ENCODE measurements at regions not wholly inside any gene's neighbourhood (a gene's known extent, or its start where the extent isn't known, plus 50 kb on each side); places are given as distances from the start of the nearest gene placed in this dataset.

GRCh38 chr7:32241636-32242035, 171.4 kb upstream of the PDE1C start:
- Histone ChIP-seq H3K4me1 (ENCODE audit: control insufficient read depth, insufficient read depth, low read depth, low read length) (no peaks in the 10 kb centered on the region), H4K91ac (ENCODE audit: low read length) (no peak overlapping the region), H3K36me3 (ENCODE audit: control insufficient read depth in 1 of 2, insufficient read depth in 2 of 2, low read depth in 1 of 2, low read length in 2 of 2) (no peaks in the 10 kb centered on the region), H3K4me3 (ENCODE audit: insufficient read depth in 1 of 2, low read depth in 1 of 2, low read length in 2 of 2) (no peak overlapping the region), H2BK5ac (ENCODE audit: low read depth, low read length, poor library complexity, severe bottlenecking) (no peak overlapping the region), H3K27ac (ENCODE audit: low read length, poor library complexity, severe bottlenecking) (no peak overlapping the region), H3K79me1 (replicated peaks; ENCODE audit: low read length, poor library complexity, severe bottlenecking) (no peaks in the 10 kb centered on the region), H2BK120ac (ENCODE audit: low read depth, low read length) (no peak overlapping the region), H2AFZ (ENCODE audit: low read depth, low read length) (no peak overlapping the region), H2AK5ac (ENCODE audit: low read length, severe bottlenecking) (no peak overlapping the region), H3K18ac (ENCODE audit: low read depth in 1 of 2, low read length in 2 of 2) (no peak overlapping the region), H3K4me2 (ENCODE audit: low read length, poor library complexity, severe bottlenecking) (no peak overlapping the region), H2BK15ac (ENCODE audit: low read depth, poor library complexity, severe bottlenecking) (no peak overlapping the region), H3K14ac (ENCODE audit: low read length in 2 of 2) (no peak overlapping the region), H3K23ac (ENCODE audit: low read length in 2 of 2) (no peak overlapping the region), H3K27me3 (ENCODE audit: control insufficient read depth in 1 of 2, insufficient read depth in 1 of 2, low read length in 2 of 2) (peaks cover 0 to 21% of the 10 kb centered on the region in 2 experiments), H4K8ac (ENCODE audit: low read length) (no peak overlapping the region), H3K9ac (ENCODE audit: low read length) (no peak overlapping the region), H3K9me3 (ENCODE audit: control insufficient read depth, low read length) (no peaks in the 10 kb centered on the region), H3K4ac (ENCODE audit: low read depth in 1 of 2, low read length in 2 of 2) (no peak overlapping the region), H2BK12ac (ENCODE audit: low read length in 2 of 2) (no peak overlapping the region)
- DNase-seq, result no peak
- 98% methylated on average over 1 of the region's 1 CpG for WGBS

DNA sequence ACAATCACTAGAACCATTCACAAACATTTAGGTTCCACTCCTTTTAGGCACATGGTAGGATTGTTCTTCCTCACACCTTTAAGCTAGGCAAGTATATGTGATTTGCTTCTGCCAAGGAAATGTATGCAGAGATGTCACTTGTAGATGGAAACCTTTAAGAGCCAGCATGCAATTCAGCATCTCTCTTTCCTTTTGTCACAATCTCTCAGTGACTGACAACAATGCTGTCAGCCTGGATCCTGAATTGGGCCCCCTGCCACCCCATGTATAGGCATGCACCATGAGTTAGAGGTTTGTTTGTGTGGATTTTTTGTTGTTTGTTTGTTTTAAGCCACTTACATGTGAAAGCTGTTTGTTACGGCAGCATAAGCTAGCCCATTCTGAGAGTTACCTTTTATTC, 169.6 kb upstream of the PDE1C start:
- Histone ChIP-seq H4K8ac (ENCODE audit: low read length) (no peak overlapping the region), H3K18ac (ENCODE audit: low read depth in 1 of 2, low read length in 2 of 2) (no peak overlapping the region), H3K27me3 (ENCODE audit: control insufficient read depth in 1 of 2, insufficient read depth in 1 of 2, low read length in 2 of 2) (peaks cover 0 to 16% of the 10 kb centered on the region in 2 experiments), H2AK5ac (ENCODE audit: low read length, severe bottlenecking) (no peak overlapping the region), H3K4ac (ENCODE audit: low read depth in 1 of 2, low read length in 2 of 2) (no peak overlapping the region), H4K91ac (ENCODE audit: low read length) (no peak overlapping the region), H3K14ac (ENCODE audit: low read length in 2 of 2) (no peak overlapping the region), H3K23ac (ENCODE audit: low read length in 2 of 2) (no peak overlapping the region), H2BK12ac (ENCODE audit: low read length in 2 of 2) (no peak overlapping the region), H3K36me3 (ENCODE audit: control insufficient read depth in 1 of 2, insufficient read depth in 2 of 2, low read depth in 1 of 2, low read length in 2 of 2) (no peaks in the 10 kb centered on the region), H3K9me3 (ENCODE audit: control insufficient read depth, low read length) (peaks cover 8% of the 10 kb centered on the region), H3K4me2 (ENCODE audit: low read length, poor library complexity, severe bottlenecking) (no peak overlapping the region), H3K4me1 (ENCODE audit: control insufficient read depth, insufficient read depth, low read depth, low read length) (no peaks in the 10 kb centered on the region), H3K27ac (ENCODE audit: low read length, poor library complexity, severe bottlenecking) (no peak overlapping the region), H3K79me1 (replicated peaks; ENCODE audit: low read length, poor library complexity, severe bottlenecking) (no peaks in the 10 kb centered on the region), H2BK15ac (ENCODE audit: low read depth, poor library complexity, severe bottlenecking) (no peak overlapping the region), H2BK120ac (ENCODE audit: low read depth, low read length) (no peak overlapping the region), H3K9ac (ENCODE audit: low read length) (no peak overlapping the region), H3K4me3 (ENCODE audit: insufficient read depth in 1 of 2, low read depth in 1 of 2, low read length in 2 of 2) (no peak overlapping the region), H2AFZ (ENCODE audit: low read depth, low read length) (no peak overlapping the region), H2BK5ac (ENCODE audit: low read depth, low read length, poor library complexity, severe bottlenecking) (no peak overlapping the region)
- no CpG with 5 or more reads among the region's 1 CpG for WGBS
- DNase-seq, result no peak

- WGBS, result 90% methylated on average over 2 of the region's 2 CpGs
- Histone ChIP-seq H3K79me1 (replicated peaks; ENCODE audit: low read length, poor library complexity, severe bottlenecking) (no peaks in the 10 kb centered on the region), H3K27ac (ENCODE audit: low read length, poor library complexity, severe bottlenecking) (no peak overlapping the region), H2BK12ac (ENCODE audit: low read length in 2 of 2) (no peak overlapping the region), H2AK5ac (ENCODE audit: low read length, severe bottlenecking) (no peak overlapping the region), H2AFZ (ENCODE audit: low read depth, low read length) (no peak overlapping the region), H3K36me3 (ENCODE audit: control insufficient read depth in 1 of 2, insufficient read depth in 2 of 2, low read depth in 1 of 2, low read length in 2 of 2) (no peaks in the 10 kb centered on the region), H3K4me2 (ENCODE audit: low read length, poor library complexity, severe bottlenecking) (no peak overlapping the region), H3K18ac (ENCODE audit: low read depth in 1 of 2, low read length in 2 of 2) (no peak overlapping the region), H3K9ac (ENCODE audit: low read length) (no peak overlapping the region), H2BK15ac (ENCODE audit: low read depth, poor library complexity, severe bottlenecking) (no peak overlapping the region), H3K4me1 (ENCODE audit: control insufficient read depth, insufficient read depth, low read depth, low read length) (no peaks in the 10 kb centered on the region), H3K27me3 (ENCODE audit: control insufficient read depth in 1 of 2, insufficient read depth in 1 of 2, low read length in 2 of 2) (peaks cover 0 to 15% of the 10 kb centered on the region in 2 experiments), H2BK120ac (ENCODE audit: low read depth, low read length) (no peak overlapping the region), H3K4me3 (ENCODE audit: insufficient read depth in 1 of 2, low read depth in 1 of 2, low read length in 2 of 2) (no peak overlapping the region), H3K9me3 (ENCODE audit: control insufficient read depth, low read length) (peaks cover 12% of the 10 kb centered on the region), H3K23ac (ENCODE audit: low read length in 2 of 2) (no peak overlapping the region), H3K14ac (ENCODE audit: low read length in 2 of 2) (no peak overlapping the region), H2BK5ac (ENCODE audit: low read depth, low read length, poor library complexity, severe bottlenecking) (no peak overlapping the region), H3K4ac (ENCODE audit: low read depth in 1 of 2, low read length in 2 of 2) (no peak overlapping the region), H4K8ac (ENCODE audit: low read length) (no peak overlapping the region), H4K91ac (ENCODE audit: low read length) (no peak overlapping the region)
- DNase-seq, result no peak
Observed at GRCh38 chr7:32228601-32229000, 158.4 kb upstream of the PDE1C start.

DNA sequence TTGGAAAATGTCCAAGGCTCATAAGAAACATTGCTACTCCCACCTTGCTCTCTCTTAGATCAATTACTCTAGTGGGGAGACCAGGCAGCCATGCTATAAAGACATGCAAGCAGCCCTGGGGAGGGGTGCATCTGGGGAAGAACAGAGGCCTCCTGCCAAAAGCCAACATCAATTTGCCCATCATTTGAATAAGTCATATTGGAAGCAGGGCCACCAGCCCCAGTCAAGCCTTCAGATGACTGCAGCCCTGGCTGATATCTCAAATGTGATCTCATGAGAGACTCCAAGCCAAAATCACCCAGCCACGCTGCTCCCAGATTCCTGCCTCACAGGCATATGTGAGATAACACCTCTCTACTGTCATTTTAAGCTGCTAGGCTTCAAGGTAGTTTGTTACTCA, 157.5 kb upstream of the PDE1C start:
- Histone ChIP-seq H3K9me3 (ENCODE audit: control insufficient read depth, low read length) (peaks cover 12% of the 10 kb centered on the region), H2BK15ac (ENCODE audit: low read depth, poor library complexity, severe bottlenecking) (no peak overlapping the region), H3K9ac (ENCODE audit: low read length) (no peak overlapping the region), H3K27ac (ENCODE audit: low read length, poor library complexity, severe bottlenecking) (no peak overlapping the region), H3K4me1 (ENCODE audit: control insufficient read depth, insufficient read depth, low read depth, low read length) (no peaks in the 10 kb centered on the region), H2AFZ (ENCODE audit: low read depth, low read length) (no peak overlapping the region), H4K91ac (ENCODE audit: low read length) (no peak overlapping the region), H4K8ac (ENCODE audit: low read length) (no peak overlapping the region), H3K36me3 (ENCODE audit: control insufficient read depth in 1 of 2, insufficient read depth in 2 of 2, low read depth in 1 of 2, low read length in 2 of 2) (no peaks in the 10 kb centered on the region), H2BK12ac (ENCODE audit: low read length in 2 of 2) (no peak overlapping the region), H2BK120ac (ENCODE audit: low read depth, low read length) (no peak overlapping the region), H3K18ac (ENCODE audit: low read depth in 1 of 2, low read length in 2 of 2) (no peak overlapping the region), H3K4ac (ENCODE audit: low read depth in 1 of 2, low read length in 2 of 2) (no peak overlapping the region), H3K27me3 (ENCODE audit: control insufficient read depth in 1 of 2, insufficient read depth in 1 of 2, low read length in 2 of 2) (peaks cover 6 to 18% of the 10 kb centered on the region in 2 experiments), H3K79me1 (replicated peaks; ENCODE audit: low read length, poor library complexity, severe bottlenecking) (no peaks in the 10 kb centered on the region), H2AK5ac (ENCODE audit: low read length, severe bottlenecking) (no peak overlapping the region), H3K14ac (ENCODE audit: low read length in 2 of 2) (no peak overlapping the region), H2BK5ac (ENCODE audit: low read depth, low read length, poor library complexity, severe bottlenecking) (no peak overlapping the region), H3K4me3 (ENCODE audit: insufficient read depth in 1 of 2, low read depth in 1 of 2, low read length in 2 of 2) (no peak overlapping the region), H3K23ac (ENCODE audit: low read length in 2 of 2) (no peak overlapping the region), H3K4me2 (ENCODE audit: low read length, poor library complexity, severe bottlenecking) (no peak overlapping the region)
- WGBS, result no CpG with 5 or more reads among the region's 1 CpG
- DNase-seq, result no peak
